Transverse colon (tissue), 4 donors: ENCODE measurements at regions not wholly inside any gene's neighbourhood (a gene's known extent, or its start where the extent isn't known, plus 50 kb on each side); places are given as distances from the start of the nearest gene placed in this dataset.

Experiments used
- DNase-seq: peaks from one replicate; pipeline ENCODE4 v3.0.0-alpha.2; 2019
- H3K27ac ChIP-seq, 4 donors: fragments of 200-600 bp; sonication (generic); 2 replicates each; pipeline ENCODE4 v1.5.1; 2016 to 2018; ENCODE audit warnings: inconsistent platforms in 4 of 4
- H3K27me3 ChIP-seq: fragments of 200-600 bp; sonication (generic); 2 replicates; pipeline ENCODE4 v1.5.1; 2017; ENCODE audit warnings: inconsistent platforms
- H3K36me3 ChIP-seq, 4 donors: fragments of 200-600 bp; sonication (generic); 2 replicates each; pipeline ENCODE4 v1.5.1; 2017 to 2019; ENCODE audit warnings: inconsistent platforms in 4 of 4
- H3K4me1 ChIP-seq, 4 donors: fragments of 200-600 bp; sonication (generic); 2 replicates each; pipeline ENCODE4 v1.5.1; 2017 to 2020; ENCODE audit warnings: inconsistent platforms in 4 of 4
- H3K4me3 ChIP-seq, 4 donors: fragments of 200-600 bp; sonication (generic); 1 replicate in 1 of 4; 2 replicates in 3 of 4; pipeline versions ENCODE4 v1.5.1 to v1.6.1; 2017 to 2019; ENCODE audit warnings: inconsistent platforms in 4 of 4
- H3K9me3 ChIP-seq, 2 donors: fragments of 200-600 bp; sonication (generic); 2 replicates each; pipeline ENCODE4 v1.5.1; 2017 to 2019; ENCODE audit warnings: inconsistent platforms in 2 of 2
- EP300 ChIP-seq: sonication (generic); formaldehyde crosslinking; IDR thresholded peaks from one replicate; pipeline ENCODE4 v1.6.1; 2017; ENCODE audit warnings: antibody characterized with exemption, low read depth
- POLR2A ChIP-seq: fragments of 450-650 bp; IDR thresholded peaks from one replicate; pipeline ENCODE4 v1.6.1; 2016; ENCODE audit warnings: antibody characterized with exemption, mild to moderate bottlenecking, moderate library complexity
- POLR2AphosphoS5 ChIP-seq, 3 donors: sonication (generic); formaldehyde crosslinking; IDR thresholded peaks; one replicate each; pipeline ENCODE4 v1.6.1; 2016; ENCODE audit warnings: antibody characterized with exemption in 3 of 3
- WGBS, 2 donors: methylation state at CpG; one replicate each; pipeline ENCODE4 v1.1.5; 2018; ENCODE audit warnings: low coverage in 1 of 2; 5-methylcytosine and 5-hydroxymethylcytosine counted together
- in situ Hi-C, 4 donors: fragments of 200-750 bp; cut with MboI; loops; one replicate each; pipeline versions ENCODE4 v1.15.0 to v1.15.1; 2017; ENCODE audit warnings: low sequenced_read_pairs in 3 of 4, low pct_ligation_motif_present in 1 of 4, low pct_unique_long_range_greater_than_20kb in 1 of 4
- intact Hi-C: fragments of 100-400 bp; cut with DNase I; formaldehyde crosslinking; loops from one replicate; pipeline ENCODE4 v1.15.1; 2023; ENCODE audit warnings: low total_unique reads
- TF ChIP-seq, protein P1 (sequence below), 5 experiments: fragments of 200-600 bp in 3 of 5; fragments of 450-650 bp in 2 of 5; sonication (generic) in 3 of 5; IDR thresholded peaks; 1 replicate in 2 of 5; 2 replicates in 3 of 5; pipeline ENCODE4 v1.5.1; 2016 to 2017; ENCODE audit warnings: antibody characterized with exemption in 5 of 5, inconsistent platforms in 3 of 5, mild to moderate bottlenecking in 2 of 5, moderate library complexity in 1 of 5

- TF ChIP-seq, protein P1, sequence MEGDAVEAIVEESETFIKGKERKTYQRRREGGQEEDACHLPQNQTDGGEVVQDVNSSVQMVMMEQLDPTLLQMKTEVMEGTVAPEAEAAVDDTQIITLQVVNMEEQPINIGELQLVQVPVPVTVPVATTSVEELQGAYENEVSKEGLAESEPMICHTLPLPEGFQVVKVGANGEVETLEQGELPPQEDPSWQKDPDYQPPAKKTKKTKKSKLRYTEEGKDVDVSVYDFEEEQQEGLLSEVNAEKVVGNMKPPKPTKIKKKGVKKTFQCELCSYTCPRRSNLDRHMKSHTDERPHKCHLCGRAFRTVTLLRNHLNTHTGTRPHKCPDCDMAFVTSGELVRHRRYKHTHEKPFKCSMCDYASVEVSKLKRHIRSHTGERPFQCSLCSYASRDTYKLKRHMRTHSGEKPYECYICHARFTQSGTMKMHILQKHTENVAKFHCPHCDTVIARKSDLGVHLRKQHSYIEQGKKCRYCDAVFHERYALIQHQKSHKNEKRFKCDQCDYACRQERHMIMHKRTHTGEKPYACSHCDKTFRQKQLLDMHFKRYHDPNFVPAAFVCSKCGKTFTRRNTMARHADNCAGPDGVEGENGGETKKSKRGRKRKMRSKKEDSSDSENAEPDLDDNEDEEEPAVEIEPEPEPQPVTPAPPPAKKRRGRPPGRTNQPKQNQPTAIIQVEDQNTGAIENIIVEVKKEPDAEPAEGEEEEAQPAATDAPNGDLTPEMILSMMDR (IDR thresholded peaks at IDR 0.05): no peak
- TF ChIP-seq POLR2A (no peak), POLR2AphosphoS5 (IDR thresholded peaks at IDR 0.05) (no peak), EP300 (no peak)
- no peaks in the 10 kb centered on the region for H3K4me1 ChIP-seq
- no peak overlapping the region for H3K27ac ChIP-seq
- H3K27me3 ChIP-seq: no peaks in the 10 kb centered on the region
- in situ Hi-C loops: no loop called here
- DNase-seq: no peak
- no peaks in the 10 kb centered on the region for H3K36me3 ChIP-seq
- H3K4me3 ChIP-seq: no peak overlapping the region
- intact Hi-C loops: no loop called here
- WGBS, 2 donors: 61% methylated on average over 3 of the region's 3 CpGs; no CpG with 5 or more reads in 1 of the 2 donors
- no peaks in the 10 kb centered on the region for H3K9me3 ChIP-seq
Observed at GRCh38 chr9:22921742-22922141, 475.1 kb downstream of the DMRTA1 start.

GRCh38 chr9:22922222-22922621, 475.6 kb downstream of the DMRTA1 start:
- intact Hi-C loops (no loop called here), in situ Hi-C loops (no loop called here)
- H3K9me3 ChIP-seq: no peaks in the 10 kb centered on the region
- H3K4me1 ChIP-seq: no peaks in the 10 kb centered on the region
- 77 to 83% methylated on average over 2 to 4 of the region's 4 CpGs for WGBS, 2 donors
- no peaks in the 10 kb centered on the region for H3K36me3 ChIP-seq
- no peak overlapping the region for H3K4me3 ChIP-seq
- no peak overlapping the region for H3K27ac ChIP-seq
- TF ChIP-seq, protein P1 (IDR thresholded peaks at IDR 0.05): no peak
- no peak for TF ChIP-seq POLR2AphosphoS5 (IDR thresholded peaks at IDR 0.05)
- TF ChIP-seq POLR2A: no peak
- no peak for TF ChIP-seq EP300
- DNase-seq: no peak
- H3K27me3 ChIP-seq: no peaks in the 10 kb centered on the region

- TF ChIP-seq, protein P1 (IDR thresholded peaks at IDR 0.05): no peak
- no peak for TF ChIP-seq POLR2A
- no peak for TF ChIP-seq POLR2AphosphoS5 (IDR thresholded peaks at IDR 0.05)
- TF ChIP-seq EP300: no peak
- 90 to 98% methylated on average over 3 of the region's 3 CpGs for WGBS, 2 donors
- H3K4me3 ChIP-seq: no peak overlapping the region
- H3K36me3 ChIP-seq: no peaks in the 10 kb centered on the region
- H3K9me3 ChIP-seq: no peaks in the 10 kb centered on the region
- intact Hi-C loops: no loop called here
- in situ Hi-C loops: no loop called here
- no peak for DNase-seq
- no peaks in the 10 kb centered on the region for H3K27me3 ChIP-seq
- H3K27ac ChIP-seq: no peak overlapping the region
- no peaks in the 10 kb centered on the region for H3K4me1 ChIP-seq
Observed at GRCh38 chr9:22954550-22954949, 507.9 kb downstream of the DMRTA1 start.

GRCh38 chr9:22954964-22955363, 508.3 kb downstream of the DMRTA1 start:
- in situ Hi-C loops (no loop called here), intact Hi-C loops (no loop called here)
- TF ChIP-seq EP300 (no peak), POLR2AphosphoS5 (IDR thresholded peaks at IDR 0.05) (no peak), POLR2A (no peak)
- TF ChIP-seq, protein P1 (IDR thresholded peaks at IDR 0.05): no peak

More at GRCh38 chr9:22954964-22955363, 508.3 kb downstream of the DMRTA1 start:
- WGBS, 2 donors: 64 to 72% methylated on average over 5 of the region's 5 CpGs
- Histone ChIP-seq H3K27ac (no peak overlapping the region), H3K4me3 (no peak overlapping the region), H3K9me3 (no peaks in the 10 kb centered on the region), H3K27me3 (no peaks in the 10 kb centered on the region), H3K4me1 (no peaks in the 10 kb centered on the region), H3K36me3 (no peaks in the 10 kb centered on the region)
- no peak for DNase-seq
